GM19455 (cell line): ENCODE measurements at regions not wholly inside any gene's neighbourhood (a gene's known extent, or its start where the extent isn't known, plus 50 kb on each side); places are given as distances from the start of the nearest gene placed in this dataset.
"Not testable (repeated sequence)": the region's sequence is repeated elsewhere in the genome, so short reads cannot be mapped to it uniquely, and the experiment has no call there.

Source experiments
- ATAC-seq: cut with Tn5 transposase; IDR thresholded peaks from one replicate; pipeline ENCODE4 v1.9.1; 2021; ENCODE audit not compliant: unreplicated experiment

DNA sequence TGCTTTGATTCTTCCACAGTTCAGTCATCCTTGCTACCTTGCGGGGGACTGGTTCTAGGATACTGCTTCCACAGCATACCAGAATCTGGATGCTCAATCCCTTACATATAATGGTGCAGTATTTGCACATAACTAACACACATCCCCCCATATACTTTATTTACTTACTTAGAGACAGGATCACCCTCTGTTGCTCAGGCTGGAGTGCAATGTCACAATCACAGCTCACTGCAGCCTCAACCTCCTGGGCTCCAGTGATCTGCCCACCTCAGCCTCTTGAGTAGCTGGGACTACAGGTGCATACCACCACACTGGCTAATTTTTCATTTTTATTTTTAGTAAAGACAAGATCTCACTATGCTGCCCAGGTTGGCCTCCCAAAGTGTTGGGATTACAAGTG lies 112.2 kb downstream of the GOSR1 start:
- no peak for ATAC-seq

DNA sequence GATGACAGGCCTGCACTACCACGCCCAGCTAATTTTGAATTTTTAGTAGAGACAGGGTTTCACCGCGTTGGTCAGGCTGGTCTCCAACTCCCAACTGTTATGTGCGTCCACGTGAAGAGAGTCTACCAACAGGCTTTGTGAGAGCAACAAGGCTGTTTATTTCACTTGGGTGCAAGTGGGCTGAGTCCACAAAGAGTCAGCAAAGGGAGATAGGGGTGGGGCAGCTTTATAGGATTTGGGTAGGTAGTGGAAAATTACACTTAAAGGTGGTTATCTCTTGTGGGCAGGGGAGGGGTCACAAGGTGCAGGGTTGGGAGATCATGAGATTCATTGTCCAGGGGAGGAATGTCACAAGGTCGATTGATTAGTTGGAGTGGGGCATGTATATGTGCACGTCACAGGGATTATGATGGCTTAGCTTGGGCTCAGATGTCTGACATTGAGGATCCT lies 111.6 kb downstream of the GOSR1 start:
- ATAC-seq = no peak

DNA sequence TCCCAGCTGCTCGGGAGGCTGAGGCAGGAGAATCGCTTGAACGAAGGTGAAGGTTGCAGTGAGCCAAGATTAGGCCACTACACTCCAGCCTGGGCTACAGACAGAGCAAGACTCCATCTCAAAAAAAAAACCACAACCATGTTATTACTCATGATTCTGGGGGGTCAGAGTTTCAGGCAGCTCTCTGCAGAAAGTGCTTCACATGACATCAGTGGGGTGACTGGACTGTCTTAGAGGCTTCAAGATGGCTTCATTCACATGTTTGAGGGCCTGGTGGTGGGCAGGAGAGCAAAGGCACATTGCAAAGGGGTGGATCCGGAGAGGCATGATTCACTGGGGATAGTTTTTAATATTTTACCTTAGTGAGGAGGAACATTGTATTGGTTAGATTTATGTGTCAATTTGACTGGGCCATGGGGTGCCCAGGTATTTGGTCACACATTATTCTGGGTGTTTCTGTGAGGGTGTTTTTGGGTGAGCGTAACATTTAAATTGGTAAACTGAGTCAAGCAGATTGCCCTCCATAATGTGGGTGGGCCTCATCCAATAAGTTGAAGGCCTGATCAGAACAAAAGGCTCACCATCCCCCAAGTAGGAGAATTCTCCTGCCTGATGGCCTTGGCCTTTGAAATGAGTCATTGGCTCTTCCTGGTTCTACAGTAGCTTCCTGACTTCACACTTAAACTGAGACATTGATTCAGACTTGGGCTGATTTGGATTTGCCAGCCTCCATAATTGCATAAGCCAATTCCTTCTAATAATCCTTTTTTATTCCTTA lies 109.8 kb downstream of the GOSR1 start:
- no peak for ATAC-seq

DNA sequence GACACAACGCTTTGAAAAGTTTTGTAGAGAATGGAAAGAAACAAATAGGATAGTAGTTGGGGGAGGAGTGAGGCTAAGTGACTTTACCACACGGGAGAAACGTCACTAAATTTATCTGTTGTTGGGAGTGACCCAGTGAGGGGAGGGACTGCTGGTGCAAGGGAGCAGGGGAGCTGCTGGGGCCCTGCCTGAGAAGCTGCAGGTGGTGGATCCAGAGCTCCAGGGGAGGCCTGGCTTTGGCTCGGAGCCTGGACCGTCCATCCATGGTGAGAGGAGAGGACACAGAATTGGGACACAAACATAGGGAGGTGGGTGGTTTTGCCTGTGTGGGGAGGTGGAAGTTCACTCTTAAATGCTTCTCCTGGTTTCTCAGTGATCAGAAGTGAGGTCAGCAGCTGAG lies 107.6 kb downstream of the GOSR1 start:
- no peak for ATAC-seq

DNA sequence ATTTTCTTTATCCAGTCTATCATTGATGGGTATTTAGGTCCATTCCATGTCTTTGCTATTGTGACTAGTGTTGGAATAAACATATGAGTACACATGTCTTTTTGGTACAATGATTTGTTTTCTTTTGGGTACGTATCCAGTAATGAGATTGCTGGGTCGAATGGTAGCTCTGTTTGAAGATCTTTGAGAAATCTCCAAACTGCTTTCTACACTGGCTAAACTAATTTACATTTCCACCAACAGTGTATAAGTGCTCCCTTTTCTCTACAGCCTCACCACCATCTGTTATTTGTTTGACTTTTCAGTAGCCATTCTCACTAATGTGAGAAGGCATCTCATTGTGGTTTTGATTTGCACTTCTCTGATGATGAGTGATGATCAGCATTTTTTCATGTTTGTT lies 103.7 kb downstream of the GOSR1 start:
- no peak for ATAC-seq

DNA sequence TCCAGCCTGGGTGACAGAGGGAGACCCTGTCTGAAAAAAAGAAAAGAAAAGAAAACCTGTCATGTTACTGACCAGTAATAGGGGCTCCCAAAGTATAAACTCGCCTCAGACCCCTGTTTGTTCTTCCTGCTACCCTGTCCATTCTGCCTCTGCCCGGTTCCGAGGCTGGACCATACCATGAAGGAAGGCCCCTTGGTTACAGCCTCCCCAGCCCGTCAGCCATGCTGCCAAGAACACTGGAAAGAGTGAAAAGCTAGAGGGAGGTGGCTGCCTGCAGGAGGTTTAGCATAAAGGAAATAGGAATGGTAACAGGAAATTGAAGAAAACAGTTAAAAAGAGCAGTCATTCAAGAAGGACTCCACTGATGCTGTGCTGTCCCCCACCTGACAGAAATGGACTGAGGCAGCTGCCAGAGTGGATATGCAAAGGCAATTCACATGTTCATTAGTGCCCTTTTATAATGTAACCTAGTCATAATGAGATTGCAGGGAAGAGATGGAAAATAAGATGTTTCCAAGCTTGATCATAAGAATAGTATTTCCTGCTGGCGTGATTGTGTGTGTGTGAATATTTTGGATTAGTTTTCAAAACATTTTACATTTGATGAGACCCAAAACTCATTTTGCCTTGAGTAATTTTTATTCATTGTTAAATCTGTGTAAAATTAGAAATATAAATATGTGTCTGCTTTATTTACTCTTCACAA lies 102.6 kb downstream of the GOSR1 start:
- ATAC-seq = no peak

DNA sequence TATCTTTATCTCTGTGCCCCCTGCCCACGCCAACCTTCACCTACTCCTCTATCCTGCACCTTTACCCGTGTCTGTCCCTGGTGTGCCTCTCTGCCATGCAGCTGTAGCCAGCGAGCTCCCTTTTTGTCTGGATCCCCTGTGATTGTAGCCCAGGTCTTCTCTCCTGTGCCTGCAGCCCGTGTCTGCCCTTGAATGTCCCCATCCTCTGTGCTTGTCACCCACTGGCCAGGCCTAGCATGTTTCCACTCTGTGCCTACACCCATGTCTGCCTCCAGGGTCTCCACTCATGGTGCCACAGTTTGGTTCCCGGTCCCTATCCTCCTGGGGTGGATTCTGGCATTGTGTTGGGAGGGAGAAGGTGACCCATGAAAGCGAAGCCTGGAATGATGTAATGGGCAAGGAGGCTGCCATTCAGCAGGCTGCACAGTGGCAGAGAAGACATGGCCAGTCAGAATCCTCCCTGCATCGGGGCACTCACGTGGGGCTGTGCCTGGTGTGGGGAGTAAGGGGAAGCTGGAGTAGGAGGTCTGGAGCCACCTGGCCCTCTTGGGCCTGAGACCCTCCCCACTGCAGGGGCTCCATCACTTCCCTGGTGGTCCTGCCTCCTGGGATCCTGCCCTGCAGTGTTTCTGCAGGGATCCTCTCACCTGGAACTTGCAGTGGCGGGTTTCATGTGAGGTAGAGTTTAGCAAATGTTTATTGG lies 101.0 kb downstream of the GOSR1 start:
- ATAC-seq = not testable (repeated sequence)
